WTC11 (cell line): ENCODE measurements at regions not wholly inside any gene's neighbourhood (a gene's known extent, or its start where the extent isn't known, plus 50 kb on each side); places are given as distances from the start of the nearest gene placed in this dataset.

Experiments
- ATAC-seq: fragments of 200-7000 bp; cut with Tn5 transposase; 2 replicates; pipeline ENCODE4 v1.10.0; 2021; ENCODE audit warnings: mild to moderate bottlenecking, moderate library complexity
- CTCF ChIA-PET: fragments of 300-600 bp; sonication (Branson Sonifier 250); formaldehyde crosslinking; loops from one replicate; lab custom pipeline; 2021; ENCODE audit warnings: antibody characterized with exemption; lab: Charles Lee
- POLR2A ChIA-PET: fragments of 350-600 bp; sonication (Branson Sonifier 250); formaldehyde crosslinking; loops from one replicate; lab custom pipeline; 2021; ENCODE audit warnings: antibody characterized with exemption; lab: Charles Lee
- DNase-seq: peaks from one replicate; pipeline ENCODE4 v3.0.0; 2021; ENCODE audit warnings: low spot score
- H3K27ac Mint-ChIP-seq: 2 replicates; pipeline ENCODE4 v1.8.0; 2021; ENCODE audit warnings: mixed read lengths
- H3K27me3 Mint-ChIP-seq: 2 replicates; pipeline ENCODE4 v1.8.0; 2021; ENCODE audit warnings: low read depth, mild to moderate bottlenecking, moderate library complexity, mixed read lengths
- H3K36me3 Mint-ChIP-seq: 2 replicates; pipeline ENCODE4 v1.8.0; 2021; ENCODE audit warnings: mixed read lengths
- H3K4me1 Mint-ChIP-seq: 2 replicates; pipeline ENCODE4 v1.8.0; 2022; ENCODE audit warnings: mixed read lengths
- H3K4me3 Mint-ChIP-seq: 2 replicates; pipeline ENCODE4 v1.8.0; 2021; ENCODE audit warnings: mild to moderate bottlenecking, moderate library complexity, mixed read lengths
- H3K9me3 Mint-ChIP-seq: 2 replicates; pipeline ENCODE4 v1.8.0; 2021; ENCODE audit warnings: mixed read lengths
- ATF2 ChIP-seq: sonication (generic); formaldehyde crosslinking; IDR thresholded peaks from 2 replicates; pipeline ENCODE4 v1.8.1; 2022; ENCODE audit warnings: low read depth, missing genetic modification reagents, borderline replicate concordance
- CREM ChIP-seq: sonication (generic); formaldehyde crosslinking; IDR thresholded peaks from 2 replicates; pipeline ENCODE4 v1.8.1; 2022; ENCODE audit warnings: mild to moderate bottlenecking, missing genetic modification reagents, moderate library complexity
- CTCF ChIP-seq: fragments of 200-600 bp; IDR thresholded peaks from 2 replicates; pipeline ENCODE4 v1.8.0; 2022; ENCODE audit warnings: antibody characterized with exemption
- ESRRA ChIP-seq: sonication (generic); formaldehyde crosslinking; IDR thresholded peaks from 2 replicates; pipeline ENCODE4 v1.8.1; 2022; ENCODE audit warnings: mild to moderate bottlenecking, missing genetic modification reagents, borderline replicate concordance
- FOXK1 ChIP-seq: sonication (generic); formaldehyde crosslinking; IDR thresholded peaks from 2 replicates; pipeline ENCODE4 v1.8.0; 2022; ENCODE audit warnings: mild to moderate bottlenecking, moderate library complexity, missing genetic modification reagents
- GABPB1 ChIP-seq: sonication (generic); formaldehyde crosslinking; IDR thresholded peaks from 2 replicates; pipeline ENCODE4 v1.8.1; 2023; ENCODE audit warnings: mild to moderate bottlenecking, missing genetic modification reagents
- GRHL2 ChIP-seq: fragments of 250-450 bp; sonication (Bioruptor Pico); IDR thresholded peaks from 2 replicates; pipeline ENCODE4 v1.8.0; 2022; ENCODE audit warnings: mild to moderate bottlenecking, moderate library complexity; ENCODE audit not compliant: insufficient replicate concordance, severe bottlenecking
- HMGA2 ChIP-seq: fragments of 250-450 bp; sonication (Bioruptor Pico); IDR thresholded peaks from 2 replicates; pipeline ENCODE4 v1.4.0; 2021; ENCODE audit warnings: mild to moderate bottlenecking, moderate library complexity
- JAZF1 ChIP-seq: fragments of 250-450 bp; sonication (Bioruptor Pico); IDR thresholded peaks from 2 replicates; pipeline ENCODE4 v1.9.0; 2021; ENCODE audit warnings: moderate library complexity, mild to moderate bottlenecking, inconsistent platforms
- MLX ChIP-seq: sonication (generic); formaldehyde crosslinking; IDR thresholded peaks from 2 replicates; pipeline ENCODE4 v1.8.1; 2023; ENCODE audit warnings: mild to moderate bottlenecking, missing genetic modification reagents, moderate library complexity
- OVOL2 ChIP-seq: fragments of 250-450 bp; sonication (Bioruptor Pico); IDR thresholded peaks from 2 replicates; pipeline ENCODE4 v1.9.0; 2021; ENCODE audit warnings: mild to moderate bottlenecking, borderline replicate concordance
- RORB ChIP-seq: fragments of 250-450 bp; sonication (Bioruptor Pico); IDR thresholded peaks from 2 replicates; pipeline ENCODE4 v1.9.0; 2021; ENCODE audit warnings: mild to moderate bottlenecking
- TCF7 ChIP-seq: sonication (generic); formaldehyde crosslinking; IDR thresholded peaks from 2 replicates; pipeline ENCODE4 v1.8.0; 2022; ENCODE audit warnings: mild to moderate bottlenecking, low read depth, missing genetic modification reagents, moderate library complexity
- ZBTB21 ChIP-seq: sonication (generic); formaldehyde crosslinking; IDR thresholded peaks from 2 replicates; pipeline ENCODE4 v1.8.1; 2023; ENCODE audit warnings: mild to moderate bottlenecking, missing genetic modification reagents, borderline replicate concordance
- ZBTB43 ChIP-seq: sonication (generic); formaldehyde crosslinking; IDR thresholded peaks from 2 replicates; pipeline ENCODE4 v1.8.1; 2023; ENCODE audit warnings: mild to moderate bottlenecking, missing genetic modification reagents
- ZNF219 ChIP-seq: sonication (generic); formaldehyde crosslinking; IDR thresholded peaks from 2 replicates; pipeline ENCODE4 v1.8.0; 2023; ENCODE audit warnings: missing genetic modification reagents, mild to moderate bottlenecking, borderline replicate concordance
- ZNF232 ChIP-seq: sonication (generic); formaldehyde crosslinking; IDR thresholded peaks from 2 replicates; pipeline ENCODE4 v1.8.0; 2022; ENCODE audit warnings: mild to moderate bottlenecking, missing genetic modification reagents
- ZNF317 ChIP-seq: sonication (generic); formaldehyde crosslinking; IDR thresholded peaks from 2 replicates; pipeline ENCODE4 v1.8.1; 2023; ENCODE audit warnings: low read depth, mild to moderate bottlenecking, moderate library complexity, missing genetic modification reagents, borderline replicate concordance
- ZNF396 ChIP-seq: fragments of 250-450 bp; sonication (Bioruptor Pico); IDR thresholded peaks from 2 replicates; pipeline ENCODE4 v1.8.0; 2021; ENCODE audit warnings: mild to moderate bottlenecking, moderate library complexity, borderline replicate concordance
- ZNF416 ChIP-seq: fragments of 250-450 bp; sonication (Bioruptor Pico); IDR thresholded peaks from 2 replicates; pipeline ENCODE4 v1.9.0; 2021; ENCODE audit warnings: mild to moderate bottlenecking, inconsistent platforms
- ZNF532 ChIP-seq: fragments of 250-450 bp; sonication (Bioruptor Pico); IDR thresholded peaks from 2 replicates; pipeline ENCODE4 v1.9.0; 2021; ENCODE audit warnings: mild to moderate bottlenecking, borderline replicate concordance
- TF ChIP-seq, protein P1 (sequence below): fragments of 250-450 bp; sonication (Bioruptor Pico); IDR thresholded peaks from 2 replicates; pipeline ENCODE4 v1.9.0; 2021; ENCODE audit warnings: mild to moderate bottlenecking

DNA sequence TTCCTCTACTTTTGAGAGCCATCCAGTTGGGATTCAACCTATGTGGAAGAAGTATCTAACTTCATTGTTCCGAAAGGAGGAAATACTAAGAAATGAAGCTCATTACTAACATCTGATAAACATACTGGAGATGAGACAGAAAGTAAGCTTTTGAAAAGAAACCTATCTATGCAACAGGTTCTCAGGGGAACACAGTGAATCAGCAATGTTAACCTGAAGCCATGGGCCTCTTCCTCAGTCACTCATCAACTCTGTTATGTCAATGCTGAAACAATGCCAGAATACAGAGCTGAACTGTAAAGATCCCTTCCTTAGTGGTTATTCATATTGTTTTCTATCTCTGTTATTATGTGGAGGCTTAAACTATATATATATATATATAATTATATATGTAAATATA is 55.5 kb upstream of the ESRRG start:
- Mint-ChIP-seq H3K27ac (no peak overlapping the region), H3K9me3 (peaks cover 13% of the 10 kb centered on the region), H3K4me3 (no peak overlapping the region), H3K4me1 (peaks cover 26% of the 10 kb centered on the region), H3K27me3 (no peaks in the 10 kb centered on the region), H3K36me3 (no peaks in the 10 kb centered on the region)
- DNase-seq (no peak), ATAC-seq (no peak)
- POLR2A ChIA-PET: interaction anchor here (0.6 kb wide), 1 partner anchor 175 kb away, joined by 5 read pairs; no protein-coding TSS in a partner anchor
- TF ChIP-seq TCF7 (no peak), CTCF (no peak), ZBTB21 (CRISPR knock-in tag) (no peak), OVOL2 (CRISPR knock-in tag) (no peak), GABPB1 (CRISPR knock-in tag) (no peak), GRHL2 (CRISPR knock-in tag) (no peak)
- TF ChIP-seq, protein P1, sequence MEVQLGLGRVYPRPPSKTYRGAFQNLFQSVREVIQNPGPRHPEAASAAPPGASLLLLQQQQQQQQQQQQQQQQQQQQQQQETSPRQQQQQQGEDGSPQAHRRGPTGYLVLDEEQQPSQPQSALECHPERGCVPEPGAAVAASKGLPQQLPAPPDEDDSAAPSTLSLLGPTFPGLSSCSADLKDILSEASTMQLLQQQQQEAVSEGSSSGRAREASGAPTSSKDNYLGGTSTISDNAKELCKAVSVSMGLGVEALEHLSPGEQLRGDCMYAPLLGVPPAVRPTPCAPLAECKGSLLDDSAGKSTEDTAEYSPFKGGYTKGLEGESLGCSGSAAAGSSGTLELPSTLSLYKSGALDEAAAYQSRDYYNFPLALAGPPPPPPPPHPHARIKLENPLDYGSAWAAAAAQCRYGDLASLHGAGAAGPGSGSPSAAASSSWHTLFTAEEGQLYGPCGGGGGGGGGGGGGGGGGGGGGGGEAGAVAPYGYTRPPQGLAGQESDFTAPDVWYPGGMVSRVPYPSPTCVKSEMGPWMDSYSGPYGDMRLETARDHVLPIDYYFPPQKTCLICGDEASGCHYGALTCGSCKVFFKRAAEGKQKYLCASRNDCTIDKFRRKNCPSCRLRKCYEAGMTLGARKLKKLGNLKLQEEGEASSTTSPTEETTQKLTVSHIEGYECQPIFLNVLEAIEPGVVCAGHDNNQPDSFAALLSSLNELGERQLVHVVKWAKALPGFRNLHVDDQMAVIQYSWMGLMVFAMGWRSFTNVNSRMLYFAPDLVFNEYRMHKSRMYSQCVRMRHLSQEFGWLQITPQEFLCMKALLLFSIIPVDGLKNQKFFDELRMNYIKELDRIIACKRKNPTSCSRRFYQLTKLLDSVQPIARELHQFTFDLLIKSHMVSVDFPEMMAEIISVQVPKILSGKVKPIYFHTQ (CRISPR knock-in tag): no peak
- CTCF ChIA-PET: no interaction called here

DNA sequence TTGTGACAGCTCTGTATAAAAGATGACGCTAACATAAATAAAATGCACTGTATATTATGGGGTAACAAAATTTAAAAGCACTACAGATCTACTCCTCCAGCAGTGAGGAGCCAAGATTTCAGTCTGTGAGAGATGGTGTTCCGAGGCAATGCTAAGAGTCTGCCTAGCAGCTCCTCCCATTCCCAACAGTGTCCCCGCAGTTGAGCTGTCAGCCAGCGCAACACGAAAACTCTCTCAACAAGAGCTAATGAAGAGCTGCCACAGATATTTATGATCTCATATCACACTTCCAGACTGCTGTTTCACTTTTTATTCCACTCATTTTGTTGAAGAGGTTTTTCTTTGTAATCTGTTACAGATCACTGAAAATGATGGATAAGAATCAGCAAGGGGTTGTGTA is 53.9 kb upstream of the ESRRG start:
- no peaks in the 10 kb centered on the region for H3K36me3 Mint-ChIP-seq
- no peak for DNase-seq
- no peak overlapping the region for H3K4me3 Mint-ChIP-seq
- POLR2A ChIA-PET: no interaction called here
- H3K27me3 Mint-ChIP-seq: no peaks in the 10 kb centered on the region
- ATAC-seq: no peak
- H3K9me3 Mint-ChIP-seq: peaks cover 13% of the 10 kb centered on the region
- CTCF ChIA-PET: no interaction called here
- TF ChIP-seq GABPB1 (CRISPR knock-in tag): no peak
- no peak for TF ChIP-seq OVOL2 (CRISPR knock-in tag)
- no peak for TF ChIP-seq HMGA2 (CRISPR knock-in tag)
- no peak for TF ChIP-seq ATF2 (CRISPR knock-in tag)
- TF ChIP-seq ZNF416: no peak
- TF ChIP-seq RORB (CRISPR knock-in tag): no peak
- TF ChIP-seq ZBTB21 (CRISPR knock-in tag): no peak
- TF ChIP-seq ZNF232: no peak
- no peak for TF ChIP-seq CREM (CRISPR knock-in tag)
- TF ChIP-seq ZNF532: no peak
- TF ChIP-seq ZNF317 (CRISPR knock-in tag): no peak
- no peak for TF ChIP-seq JAZF1 (CRISPR knock-in tag)
- TF ChIP-seq ZBTB43 (CRISPR knock-in tag): no peak
- no peak for TF ChIP-seq ESRRA (CRISPR knock-in tag)
- TF ChIP-seq ZNF219 (CRISPR knock-in tag): no peak
- TF ChIP-seq MLX (CRISPR knock-in tag): no peak
- no peak for TF ChIP-seq ZNF396
- TF ChIP-seq FOXK1: no peak
- peaks cover 16% of the 10 kb centered on the region for H3K4me1 Mint-ChIP-seq
- H3K27ac Mint-ChIP-seq: no peak overlapping the region
